ENCODE measurements at regions not wholly inside any gene's neighbourhood (a gene's known extent, or its start where the extent isn't known, plus 50 kb on each side); places are given as distances from the start of the nearest gene placed in this dataset.

- TF ChIP-seq MEF2D (tag; conservative IDR thresholded peaks at IDR 0.05; ENCODE audit: low read depth) (0 out of 2 replicates have a peak, but pooled peaks have one; percentile 18), SMARCC2 (IDR thresholded peaks at IDR 0.05; ENCODE audit: low read depth) (0 out of 2 replicates have a peak, but pooled peaks have one; percentile 31), ZC3H8 (IDR thresholded peaks at IDR 0.05) (no peak), ZNF408 (CRISPR knock-in tag; IDR thresholded peaks at IDR 0.05; ENCODE audit: low read depth) (no peak), PATZ1 (CRISPR knock-in tag; IDR thresholded peaks at IDR 0.05; ENCODE audit: borderline replicate concordance) (no peak), NEUROD1 (IDR thresholded peaks at IDR 0.05; ENCODE audit: borderline replicate concordance, low read depth, low read length, partially characterized antibody) (no peak), PHF21A (IDR thresholded peaks at IDR 0.05; ENCODE audit: borderline replicate concordance, low read depth) (no peak), POLR2G (IDR thresholded peaks at IDR 0.05; ENCODE audit: low read depth, low read length) (no peak), POLR3G (IDR thresholded peaks at IDR 0.05; ENCODE audit: extremely low read depth, insufficient read length, insufficient replicate concordance) (no peak), TBL1XR1 (IDR thresholded peaks at IDR 0.05; ENCODE audit: low read length in 2 of 2) (no peak), PCBP2 (IDR thresholded peaks at IDR 0.05; ENCODE audit: low read depth, low read length, poor library complexity, severe bottlenecking) (no peak), CGGBP1 (CRISPR knock-in tag; IDR thresholded peaks at IDR 0.05) (no peak), COPS2 (conservative IDR thresholded peaks at IDR 0.05) (no peak), SRSF1 (IDR thresholded peaks at IDR 0.05; ENCODE audit: low read depth, low read length) (no peak), IRF2 (CRISPR knock-in tag; IDR thresholded peaks at IDR 0.05) (no peak), CBX2 (IDR thresholded peaks at IDR 0.05; ENCODE audit: insufficient read depth, low read length, poor library complexity, severe bottlenecking) (no peak)
- TF ChIP-seq, protein P1, sequence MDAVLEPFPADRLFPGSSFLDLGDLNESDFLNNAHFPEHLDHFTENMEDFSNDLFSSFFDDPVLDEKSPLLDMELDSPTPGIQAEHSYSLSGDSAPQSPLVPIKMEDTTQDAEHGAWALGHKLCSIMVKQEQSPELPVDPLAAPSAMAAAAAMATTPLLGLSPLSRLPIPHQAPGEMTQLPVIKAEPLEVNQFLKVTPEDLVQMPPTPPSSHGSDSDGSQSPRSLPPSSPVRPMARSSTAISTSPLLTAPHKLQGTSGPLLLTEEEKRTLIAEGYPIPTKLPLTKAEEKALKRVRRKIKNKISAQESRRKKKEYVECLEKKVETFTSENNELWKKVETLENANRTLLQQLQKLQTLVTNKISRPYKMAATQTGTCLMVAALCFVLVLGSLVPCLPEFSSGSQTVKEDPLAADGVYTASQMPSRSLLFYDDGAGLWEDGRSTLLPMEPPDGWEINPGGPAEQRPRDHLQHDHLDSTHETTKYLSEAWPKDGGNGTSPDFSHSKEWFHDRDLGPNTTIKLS (IDR thresholded peaks at IDR 0.05; ENCODE audit: borderline replicate concordance, low read depth): no peak
- TF ChIP-seq, protein P2, sequence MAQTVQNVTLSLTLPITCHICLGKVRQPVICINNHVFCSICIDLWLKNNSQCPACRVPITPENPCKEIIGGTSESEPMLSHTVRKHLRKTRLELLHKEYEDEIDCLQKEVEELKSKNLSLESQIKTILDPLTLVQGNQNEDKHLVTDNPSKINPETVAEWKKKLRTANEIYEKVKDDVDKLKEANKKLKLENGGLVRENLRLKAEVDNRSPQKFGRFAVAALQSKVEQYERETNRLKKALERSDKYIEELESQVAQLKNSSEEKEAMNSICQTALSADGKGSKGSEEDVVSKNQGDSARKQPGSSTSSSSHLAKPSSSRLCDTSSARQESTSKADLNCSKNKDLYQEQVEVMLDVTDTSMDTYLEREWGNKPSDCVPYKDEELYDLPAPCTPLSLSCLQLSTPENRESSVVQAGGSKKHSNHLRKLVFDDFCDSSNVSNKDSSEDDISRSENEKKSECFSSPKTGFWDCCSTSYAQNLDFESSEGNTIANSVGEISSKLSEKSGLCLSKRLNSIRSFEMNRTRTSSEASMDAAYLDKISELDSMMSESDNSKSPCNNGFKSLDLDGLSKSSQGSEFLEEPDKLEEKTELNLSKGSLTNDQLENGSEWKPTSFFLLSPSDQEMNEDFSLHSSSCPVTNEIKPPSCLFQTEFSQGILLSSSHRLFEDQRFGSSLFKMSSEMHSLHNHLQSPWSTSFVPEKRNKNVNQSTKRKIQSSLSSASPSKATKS (CRISPR knock-in tag; IDR thresholded peaks at IDR 0.05): no peak
- TF ChIP-seq, protein P3, sequence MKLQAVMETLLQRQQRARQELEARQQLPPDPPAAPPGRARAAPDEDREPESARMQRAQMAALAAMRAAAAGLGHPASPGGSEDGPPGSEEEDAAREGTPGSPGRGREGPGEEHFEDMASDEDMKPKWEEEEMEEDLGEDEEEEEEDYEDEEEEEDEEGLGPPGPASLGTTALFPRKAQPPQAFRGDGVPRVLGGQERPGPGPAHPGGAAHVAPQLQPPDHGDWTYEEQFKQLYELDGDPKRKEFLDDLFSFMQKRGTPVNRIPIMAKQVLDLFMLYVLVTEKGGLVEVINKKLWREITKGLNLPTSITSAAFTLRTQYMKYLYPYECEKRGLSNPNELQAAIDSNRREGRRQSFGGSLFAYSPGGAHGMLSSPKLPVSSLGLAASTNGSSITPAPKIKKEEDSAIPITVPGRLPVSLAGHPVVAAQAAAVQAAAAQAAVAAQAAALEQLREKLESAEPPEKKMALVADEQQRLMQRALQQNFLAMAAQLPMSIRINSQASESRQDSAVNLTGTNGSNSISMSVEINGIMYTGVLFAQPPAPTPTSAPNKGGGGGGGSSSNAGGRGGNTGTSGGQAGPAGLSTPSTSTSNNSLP (IDR thresholded peaks at IDR 0.05; ENCODE audit: borderline replicate concordance, low read depth, low read length): no peak
These were observed 90.1 kb upstream of the PRR23C start (continued) for GRCh38 chr3:139134678-139135372.
